Bone marrow (tissue), 2 donors: ENCODE measurements at regions not wholly inside any gene's neighbourhood (a gene's known extent, or its start where the extent isn't known, plus 50 kb on each side); places are given as distances from the start of the nearest gene placed in this dataset.

ENCODE experiments used
- DNase-seq, 2 donors: peaks; one replicate each; lab custom pipeline; 2025; lab: John Stamatoyannopoulos, UW

- no peak for DNase-seq
Measured at GRCh38 chr3:3560591-3561311, 238.5 kb upstream of the LRRN1 start.

- DNase-seq: no peak
Measured at GRCh38 chr3:3559786-3560185, 239.4 kb upstream of the LRRN1 start.

GRCh38 chr3:3556078-3556477 lies 243.2 kb upstream of the LRRN1 start:
- DNase-seq: no peak

DNA sequence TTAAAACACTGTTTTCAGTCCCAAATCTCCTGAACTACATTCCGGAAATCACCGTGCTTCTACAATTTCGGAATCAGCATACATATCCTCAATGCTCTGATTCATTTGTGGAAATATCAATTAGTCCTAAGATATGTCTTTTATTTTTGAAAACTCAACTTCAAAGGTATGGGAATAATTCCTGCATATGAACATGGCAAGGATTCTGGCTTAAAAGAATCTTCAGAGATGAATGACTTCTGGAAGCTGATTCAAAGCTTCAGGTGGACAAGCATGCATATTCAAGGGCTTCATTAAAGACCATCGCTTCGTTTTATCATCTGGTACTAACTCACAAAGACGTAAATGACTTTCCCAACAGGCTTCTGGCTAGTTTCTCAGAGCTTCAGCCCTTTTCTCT lies 246.0 kb upstream of the LRRN1 start:
- no peak for DNase-seq

GRCh38 chr3:3552761-3553160 lies 246.5 kb upstream of the LRRN1 start:
- DNase-seq: no peak

DNA sequence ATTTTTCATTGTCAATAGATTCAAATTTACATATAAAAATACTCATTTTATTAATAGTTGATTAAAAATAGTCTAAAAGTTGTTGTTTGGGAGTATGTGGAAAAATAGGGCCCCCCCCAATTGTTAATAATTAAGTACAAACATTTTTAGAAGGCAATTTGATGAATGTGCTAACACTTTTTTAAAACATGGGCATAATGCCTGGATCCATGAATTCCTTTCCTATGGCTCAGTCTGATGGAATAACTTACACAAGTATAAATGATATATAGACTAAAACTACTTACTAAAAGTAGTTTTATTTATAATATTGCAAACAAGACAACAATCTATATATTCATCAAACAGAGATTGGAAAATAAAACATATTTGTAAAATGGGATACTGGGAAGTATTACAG lies 247.2 kb upstream of the LRRN1 start:
- DNase-seq: no peak

GRCh38 chr3:3545360-3545759 lies 253.9 kb upstream of the LRRN1 start:
- DNase-seq: no peak

GRCh38 chr3:3538451-3538850 lies 260.8 kb upstream of the LRRN1 start:
- no peak for DNase-seq

- DNase-seq: no peak
Measured at GRCh38 chr3:3532508-3532907, 266.7 kb upstream of the LRRN1 start.

DNA sequence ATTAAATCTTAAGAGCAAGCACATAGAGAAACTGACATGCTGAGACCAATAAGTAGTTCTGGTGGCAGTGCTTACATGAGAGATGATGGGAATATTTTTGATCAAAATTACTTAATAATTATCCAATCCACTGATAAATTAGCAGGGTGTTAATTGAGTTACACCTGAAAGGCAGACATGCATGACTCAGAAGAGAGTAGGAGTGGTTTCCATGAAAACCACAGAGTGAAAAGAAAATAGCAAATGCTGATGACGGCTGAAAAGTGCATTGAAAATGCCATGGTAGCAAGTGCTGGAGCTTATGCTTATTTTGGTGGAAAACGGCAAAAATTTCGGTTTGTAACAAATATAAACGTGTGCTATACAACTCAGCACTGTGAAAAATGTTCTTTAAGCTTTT lies 267.8 kb upstream of the LRRN1 start:
- no peak for DNase-seq

DNA sequence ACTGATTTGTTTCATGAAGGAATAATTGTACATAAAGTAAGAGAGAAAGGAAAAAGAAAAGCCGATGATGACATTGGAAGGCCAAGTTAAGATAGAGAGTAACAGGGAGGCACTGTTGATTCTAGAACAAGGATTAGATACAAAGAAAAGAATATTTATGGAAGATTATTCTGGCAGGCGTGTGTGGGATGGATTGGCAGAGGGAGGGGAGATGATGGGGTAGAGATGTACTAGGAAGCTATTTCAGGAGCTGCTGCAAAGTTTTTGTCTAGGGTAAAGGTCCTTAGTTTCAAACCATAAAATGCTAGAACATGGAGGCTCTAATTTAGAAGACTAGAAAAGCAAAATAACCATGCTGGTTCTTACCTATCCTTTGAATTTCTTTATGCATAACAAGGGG lies 280.0 kb upstream of the LRRN1 start:
- DNase-seq: no peak

DNA sequence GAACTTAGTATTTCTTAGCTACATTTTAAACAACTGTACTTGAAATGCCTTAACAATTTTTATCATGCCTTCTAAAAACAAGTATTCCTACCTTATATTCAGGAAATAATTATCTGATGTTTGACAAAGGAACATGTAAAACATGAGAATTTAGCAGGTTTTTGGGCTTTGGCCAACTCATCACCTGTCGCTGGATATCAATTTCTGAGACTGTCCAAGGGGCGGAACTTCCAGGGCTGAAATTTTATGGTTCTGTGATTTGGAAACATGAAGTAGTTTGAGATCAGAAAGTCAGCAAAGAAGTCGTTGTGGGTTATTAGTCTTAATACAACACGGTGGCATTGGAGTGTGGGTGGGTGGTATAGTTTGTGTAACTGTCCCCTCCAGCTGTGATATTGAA lies 282.2 kb upstream of the LRRN1 start:
- DNase-seq: no peak

- no peak for DNase-seq
Measured at GRCh38 chr3:3516384-3516783, 282.8 kb upstream of the LRRN1 start.

GRCh38 chr3:3509665-3510064 lies 289.6 kb upstream of the LRRN1 start:
- DNase-seq: no peak

- no peak for DNase-seq
Measured at GRCh38 chr3:3504686-3505085, 294.5 kb upstream of the LRRN1 start.

- no peak for DNase-seq
Measured at GRCh38 chr3:3503411-3503810, 295.8 kb upstream of the LRRN1 start.

DNA sequence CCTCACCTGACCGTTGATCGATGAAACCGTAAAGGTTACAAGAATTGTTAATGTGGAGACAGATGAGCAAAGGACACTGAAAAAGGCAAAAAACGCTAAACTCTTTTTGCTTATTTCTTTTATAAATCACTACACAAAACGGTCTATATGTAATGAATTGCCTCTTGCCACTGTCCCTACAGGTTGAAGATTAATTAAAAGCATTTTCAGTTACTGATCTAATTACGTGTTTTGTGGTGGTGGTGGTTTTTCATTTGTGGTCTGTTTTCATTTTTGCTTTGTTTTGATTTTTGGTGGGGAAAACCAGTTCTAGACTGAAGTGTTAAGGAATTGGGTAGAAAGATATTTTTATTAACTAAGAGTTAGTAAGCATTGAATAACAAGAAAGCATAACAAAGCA lies 299.2 kb upstream of the LRRN1 start:
- no peak for DNase-seq

DNA sequence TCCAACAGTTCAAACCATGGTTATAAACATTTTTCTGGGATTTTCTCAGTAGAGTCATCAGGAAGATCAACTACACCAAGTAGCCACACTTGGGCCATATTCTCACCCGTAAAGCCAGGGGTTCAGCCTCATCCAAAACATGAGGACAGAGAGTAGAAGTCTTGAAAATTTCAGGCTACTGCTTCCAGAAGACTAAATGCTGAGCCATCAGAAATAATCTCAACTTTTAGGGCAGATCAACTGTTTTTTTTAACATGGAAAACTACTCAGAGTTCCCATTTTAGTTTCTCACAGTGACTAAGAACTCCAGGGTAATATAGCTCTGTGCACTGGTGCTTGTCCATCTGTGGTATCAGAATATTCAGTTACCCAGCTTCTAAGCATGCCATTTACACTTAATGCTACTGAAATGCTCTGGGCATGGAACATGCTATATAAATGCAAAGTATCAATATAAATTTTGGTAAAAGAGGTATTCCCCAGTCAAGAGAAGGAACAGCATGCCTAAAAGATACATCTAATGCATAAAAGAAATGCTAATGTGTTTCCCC lies 300.1 kb upstream of the LRRN1 start:
- no peak for DNase-seq

GRCh38 chr3:3495611-3496010 lies 303.6 kb upstream of the LRRN1 start:
- DNase-seq: no peak

- no peak for DNase-seq
Measured at GRCh38 chr3:3476669-3477068, 297.2 kb upstream of the CRBN start.

- no peak for DNase-seq
Measured at GRCh38 chr3:3468596-3468995, 289.1 kb upstream of the CRBN start.

GRCh38 chr3:3464131-3464530 lies 284.6 kb upstream of the CRBN start:
- no peak for DNase-seq

- DNase-seq: no peak
Measured at GRCh38 chr3:3461317-3461716, 281.8 kb upstream of the CRBN start.

DNA sequence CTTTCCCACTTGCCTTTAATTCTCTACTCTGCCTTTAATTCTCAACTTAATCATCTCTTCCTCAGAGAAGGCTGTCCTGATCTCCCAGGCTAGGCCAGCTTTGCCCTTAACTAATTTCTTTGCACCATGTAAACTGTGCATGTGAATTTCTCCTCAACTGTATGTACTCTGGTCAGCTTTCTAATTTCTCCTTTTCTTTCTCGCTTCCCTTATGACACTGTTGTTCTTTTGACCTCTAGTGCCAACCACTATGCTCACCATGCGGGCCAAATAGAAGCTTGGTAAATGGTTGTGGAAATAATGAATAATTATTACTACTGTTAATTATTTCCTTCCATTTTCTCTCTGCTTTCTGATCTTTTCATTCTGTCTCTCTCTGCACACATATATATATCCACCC lies 269.0 kb upstream of the CRBN start:
- no peak for DNase-seq
